ENCODE measurements at regions not wholly inside any gene's neighbourhood (a gene's known extent, or its start where the extent isn't known, plus 50 kb on each side); places are given as distances from the start of the nearest gene placed in this dataset.
"Not testable (repeated sequence)": the region's sequence is repeated elsewhere in the genome, so short reads cannot be mapped to it uniquely, and the experiment has no call there.

DNA sequence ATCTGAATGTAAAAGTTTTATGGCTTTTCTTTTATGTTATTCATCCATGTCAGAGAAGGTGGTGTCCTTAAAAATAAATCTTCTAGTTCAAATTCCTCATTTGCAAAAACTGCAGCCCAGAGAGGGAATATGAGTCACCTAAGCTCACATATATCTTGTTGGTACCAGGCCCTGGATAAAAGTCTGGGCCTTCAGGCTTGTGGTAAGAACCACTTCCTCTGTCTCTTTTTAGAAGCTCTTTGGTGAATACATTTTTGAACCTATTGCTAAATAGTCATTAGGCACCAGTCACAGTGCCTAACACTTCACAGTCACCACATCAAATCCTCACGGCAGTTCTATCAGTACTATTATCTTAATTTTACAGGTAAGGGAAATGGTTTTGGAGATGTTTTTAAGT lies 199.2 kb downstream of the KCNS3 start:
- peak; percentile 87 for DNase-seq (ENCODE audit: low spot score)

DNA sequence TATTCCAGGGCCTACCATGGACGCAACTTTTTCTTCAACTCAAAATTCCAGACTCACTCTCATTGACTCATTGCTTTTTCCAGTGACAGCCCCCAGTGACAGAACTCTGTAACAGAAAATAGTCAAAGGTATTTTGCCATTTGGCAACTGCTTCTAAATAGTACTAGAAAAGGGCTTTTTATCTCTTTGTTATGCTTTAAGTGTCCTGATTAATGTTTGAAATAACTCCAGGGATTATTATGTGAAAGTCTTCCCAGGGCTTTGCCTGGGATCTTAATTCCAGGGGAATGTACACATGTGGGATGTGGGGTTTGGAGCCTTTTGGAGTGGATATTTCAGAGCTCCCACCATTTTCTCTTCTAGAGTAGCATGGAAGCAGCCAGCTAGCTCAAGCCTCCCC lies 198.8 kb downstream of the KCNS3 start:
- DNase-seq (ENCODE audit: low spot score) = no peak

DNA sequence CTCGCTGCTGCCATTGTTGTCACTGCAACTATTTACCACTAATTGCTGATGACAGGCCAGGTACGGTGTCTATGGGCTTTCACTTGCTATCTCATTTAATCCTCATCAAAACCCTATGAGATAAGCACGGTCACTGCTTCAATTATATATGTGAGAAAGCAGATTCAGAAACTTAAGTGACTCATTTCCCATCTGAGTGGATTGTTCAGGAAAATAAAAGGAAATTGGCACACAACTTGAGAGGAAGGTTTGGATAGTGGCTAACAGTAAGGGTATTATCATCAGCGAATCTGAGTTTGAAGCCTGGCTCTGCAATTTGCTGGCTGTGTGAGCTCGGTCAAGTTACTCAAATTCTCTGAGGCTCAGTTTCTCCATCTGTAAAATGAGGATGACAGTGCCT lies 196.0 kb downstream of the KCNS3 start:
- DNase-seq (ENCODE audit: low spot score) = no peak

DNA sequence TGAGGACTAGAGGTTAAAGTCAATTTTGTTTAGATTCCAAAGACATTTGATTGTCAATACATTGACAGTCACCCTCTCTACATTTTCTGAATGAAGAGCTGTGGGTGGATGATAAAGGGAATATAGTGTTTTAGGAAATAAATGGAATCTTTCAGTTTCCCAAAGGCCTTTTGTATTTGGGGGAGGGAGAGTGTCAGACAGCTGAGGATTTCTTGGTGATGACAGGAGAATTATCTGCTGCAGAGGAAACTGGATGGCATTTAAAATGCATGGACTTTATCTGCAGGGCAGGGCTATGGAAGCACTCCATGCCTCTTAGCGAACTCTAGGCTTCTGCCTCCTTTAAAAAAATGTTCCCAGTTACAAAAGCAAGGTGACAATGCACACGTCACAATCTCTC lies 195.1 kb downstream of the KCNS3 start:
- no peak for DNase-seq (ENCODE audit: low spot score)

DNA sequence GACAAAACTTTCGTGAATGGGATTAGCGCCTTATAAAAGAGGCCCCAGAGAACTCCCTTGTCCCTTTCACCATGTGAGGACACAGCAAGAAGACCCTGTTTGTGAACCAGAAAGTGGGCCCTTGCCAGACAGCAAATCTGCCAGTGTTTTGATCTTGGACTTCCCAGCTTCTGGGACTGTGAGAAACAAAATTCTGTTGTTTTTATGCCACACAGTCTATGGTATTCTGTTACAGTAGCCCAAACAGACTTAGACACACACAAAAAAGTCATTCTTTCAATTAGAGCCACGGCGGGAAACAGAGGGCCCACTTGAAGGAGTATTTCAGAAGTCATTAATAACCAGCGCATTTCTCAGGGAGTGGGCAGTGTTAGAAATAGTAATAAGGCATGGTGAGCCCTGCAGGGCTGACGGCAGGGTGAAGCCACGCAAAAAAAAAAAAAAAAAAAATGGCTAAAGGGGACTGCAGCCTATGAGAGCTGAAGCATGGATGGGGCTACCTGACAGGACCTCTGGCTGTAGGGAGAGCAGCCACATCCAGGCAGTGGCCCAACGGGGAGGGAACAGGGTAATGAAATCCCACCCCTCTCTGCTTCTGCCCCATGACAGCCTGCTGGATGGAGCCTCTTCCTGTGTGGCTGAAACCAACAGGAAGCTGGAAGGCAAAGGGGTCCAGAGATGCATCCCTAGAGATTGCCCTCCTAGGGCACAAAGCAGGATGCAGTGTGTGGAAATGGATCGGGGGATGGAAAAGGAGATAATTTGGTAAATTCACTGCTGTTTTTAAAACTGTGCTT lies 189.3 kb downstream of the KCNS3 start:
- DNase-seq (ENCODE audit: low spot score) = no peak

DNA sequence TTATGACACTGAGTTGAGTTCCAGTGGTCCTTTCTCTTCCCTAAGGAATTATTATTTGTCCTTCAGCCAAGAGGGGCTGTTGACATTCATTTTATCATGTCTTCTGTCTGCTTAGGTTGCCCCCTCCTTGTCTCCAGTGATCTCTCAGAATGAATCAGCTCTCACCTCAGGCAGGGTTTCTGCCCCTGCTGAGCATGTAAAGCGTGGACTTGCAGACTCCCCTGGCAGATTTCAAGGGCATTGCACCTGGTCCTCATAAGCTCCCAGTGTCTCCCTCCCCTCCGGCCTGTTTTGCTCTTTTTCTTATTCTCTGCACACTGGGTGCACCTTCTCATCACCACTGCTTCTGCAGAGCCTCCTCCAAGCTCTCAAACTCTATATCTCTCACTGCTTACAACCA lies 188.4 kb downstream of the KCNS3 start:
- DNase-seq (ENCODE audit: low spot score) = no peak

DNA sequence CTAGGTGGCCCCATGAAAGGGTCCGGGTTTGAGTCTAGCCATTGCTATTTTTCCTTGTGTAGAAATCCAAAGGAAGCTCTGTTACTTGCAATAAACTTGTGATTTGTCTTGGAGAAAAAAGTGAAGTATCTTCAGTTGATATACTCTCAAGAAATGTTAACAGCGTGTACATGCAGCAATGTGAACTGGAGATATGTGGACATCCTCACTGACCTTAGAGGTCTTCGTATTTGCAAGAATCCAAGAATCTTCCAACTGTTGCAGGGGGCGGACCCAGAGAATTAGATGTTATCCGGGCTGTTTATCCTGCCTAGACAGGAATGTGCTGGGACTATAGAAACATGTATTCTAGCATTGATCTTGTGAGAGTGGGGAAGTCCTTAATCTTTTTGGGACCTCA lies 187.6 kb downstream of the KCNS3 start:
- DNase-seq (ENCODE audit: low spot score) = no peak

DNA sequence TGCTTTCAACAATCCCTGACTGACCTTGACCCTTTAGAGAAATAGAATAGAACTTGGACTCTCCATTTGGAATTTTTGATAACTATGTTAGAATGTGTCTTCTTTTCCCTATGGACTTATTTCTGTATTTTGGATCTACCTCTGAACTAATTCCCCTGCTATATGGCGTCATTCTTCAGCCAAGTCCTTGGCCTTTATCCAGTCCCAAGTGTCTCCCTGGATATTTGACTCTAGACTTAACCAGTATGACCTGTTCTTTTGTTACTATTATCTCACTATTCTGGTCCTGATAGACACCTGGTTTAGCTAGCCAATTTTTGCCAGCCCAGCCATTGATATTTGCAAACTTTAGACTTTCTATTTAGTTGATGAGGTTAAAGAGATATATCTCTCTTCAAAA lies 186.8 kb downstream of the KCNS3 start:
- DNase-seq (ENCODE audit: low spot score) = no peak

DNA sequence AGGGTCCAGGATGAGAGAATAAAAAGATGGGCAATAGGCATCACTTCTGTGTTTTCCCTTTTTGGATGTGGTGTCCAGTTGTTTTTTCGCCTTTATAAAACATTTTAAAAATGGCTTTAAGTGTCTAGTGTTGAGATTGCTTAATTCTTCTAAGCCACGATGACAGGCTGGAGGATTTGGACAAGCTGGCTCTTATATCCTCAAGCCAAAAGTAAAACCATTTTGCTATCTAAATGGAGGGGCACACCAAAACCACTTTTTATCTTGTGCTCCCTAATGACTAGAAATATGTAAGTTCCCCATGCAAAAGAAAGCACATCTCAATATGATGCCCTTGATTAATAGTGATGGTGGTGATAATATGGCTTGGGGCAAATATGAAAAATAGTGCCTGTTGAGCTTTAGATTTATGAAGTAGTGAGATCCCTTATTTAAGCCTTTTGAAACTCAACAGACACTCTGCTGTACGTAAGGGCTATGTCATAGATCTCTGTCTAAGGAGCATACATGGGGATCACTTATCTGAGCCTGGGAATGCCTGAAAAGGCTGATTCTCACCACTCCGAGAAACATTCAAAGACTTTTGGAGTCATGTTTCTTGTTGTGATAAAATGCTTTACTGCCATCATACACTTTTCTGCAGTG lies 185.5 kb downstream of the KCNS3 start:
- DNase-seq (ENCODE audit: low spot score) = no peak

DNA sequence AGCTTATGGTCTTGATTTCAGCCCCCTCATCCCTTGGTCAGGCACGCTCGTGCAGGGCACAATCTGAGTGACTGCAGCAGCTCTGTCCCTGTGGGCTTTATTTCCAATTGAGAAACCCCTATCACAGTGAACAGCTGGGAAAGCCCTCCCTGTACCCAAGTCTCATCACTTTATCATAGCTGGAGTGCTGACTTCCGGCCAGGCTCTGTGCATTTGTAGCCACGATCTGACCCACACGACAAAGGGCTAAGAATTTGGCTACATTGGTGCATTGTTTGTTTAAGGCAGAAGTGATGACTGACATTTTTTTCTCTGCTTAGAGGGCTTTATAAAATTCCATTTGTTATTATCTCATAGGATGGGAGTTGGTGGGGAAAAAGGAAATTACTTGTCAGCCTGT lies 184.4 kb downstream of the KCNS3 start:
- DNase-seq (ENCODE audit: low spot score) = no peak

DNA sequence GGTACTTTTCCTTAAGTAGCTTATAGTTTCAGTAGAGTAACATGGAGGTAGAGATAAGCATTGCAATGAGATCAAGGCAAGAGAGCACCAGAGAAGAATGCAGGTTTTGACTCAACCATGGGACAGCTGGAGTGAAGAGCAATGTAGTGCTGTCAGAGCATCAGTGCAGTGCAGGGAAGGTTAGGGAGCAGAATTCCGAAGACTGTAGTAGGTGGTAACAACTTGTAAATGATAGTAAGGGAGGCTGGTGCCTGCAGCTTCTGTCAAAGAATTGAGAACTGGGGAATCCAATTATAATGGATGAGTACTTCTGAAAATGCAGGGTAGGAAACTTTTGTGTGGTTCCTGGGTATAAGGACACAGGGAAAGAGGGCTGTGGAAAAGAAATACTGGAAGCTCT lies 183.2 kb downstream of the KCNS3 start:
- DNase-seq (ENCODE audit: low spot score) = no peak

DNA sequence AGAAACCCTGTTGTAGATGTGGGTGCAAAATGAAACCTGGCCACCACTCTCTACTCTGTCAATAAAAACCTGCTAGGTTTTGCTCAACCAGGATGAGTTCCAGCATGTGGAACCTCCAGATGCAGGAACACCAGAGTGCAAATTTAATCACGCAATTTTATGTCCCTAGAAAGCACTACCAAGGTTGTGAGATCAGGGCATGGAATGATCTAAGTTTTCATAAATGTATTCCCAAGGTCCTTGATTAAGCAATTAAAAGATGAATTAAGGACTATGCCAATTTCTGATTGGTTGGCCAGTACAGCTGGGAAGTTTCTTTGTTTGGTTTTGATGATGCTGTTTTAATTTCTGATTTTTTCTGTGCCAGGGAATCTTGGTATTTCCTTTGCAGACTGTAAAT lies 179.2 kb downstream of the KCNS3 start:
- no peak for DNase-seq (ENCODE audit: low spot score)

DNA sequence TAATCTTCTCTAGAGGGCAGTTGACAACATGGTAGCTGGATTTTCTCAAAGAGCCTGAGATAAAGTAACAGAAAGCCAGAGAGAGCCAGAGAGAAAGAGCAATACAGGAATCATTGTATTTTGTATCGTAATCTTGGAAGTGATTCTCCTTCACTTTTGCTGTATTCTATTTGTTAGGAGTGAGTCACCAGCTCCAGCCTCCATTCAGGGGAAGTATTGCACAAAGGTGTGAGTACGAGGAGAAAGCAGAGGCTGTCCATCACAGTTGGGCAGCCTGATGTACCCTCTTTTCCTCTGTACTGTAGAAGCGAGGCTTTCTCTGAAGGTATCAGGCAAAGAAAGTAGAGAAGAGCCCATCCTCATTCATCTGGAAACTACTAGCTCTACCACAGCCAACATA lies 176.8 kb downstream of the KCNS3 start:
- DNase-seq (ENCODE audit: low spot score) = no peak

DNA sequence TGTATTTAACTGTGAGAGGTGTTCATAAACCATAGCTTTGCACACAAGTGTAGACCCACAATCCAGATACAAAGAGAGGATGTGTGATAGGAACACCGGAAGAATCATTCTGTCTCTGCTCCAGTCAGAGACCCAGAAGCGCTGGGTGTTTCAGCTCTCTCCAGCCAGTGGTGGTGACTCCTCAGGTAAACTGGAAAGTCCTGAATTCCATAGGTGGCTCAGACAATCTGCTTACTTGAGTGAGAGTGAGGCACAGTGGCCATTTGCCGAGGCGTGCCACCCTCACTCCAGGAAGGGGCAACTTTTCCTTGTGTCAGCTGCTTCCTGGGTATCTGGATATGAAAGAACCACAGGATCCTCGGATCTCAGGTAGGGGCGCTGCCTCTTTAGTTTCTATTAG lies 171.5 kb downstream of the KCNS3 start:
- no peak for DNase-seq (ENCODE audit: low spot score)

DNA sequence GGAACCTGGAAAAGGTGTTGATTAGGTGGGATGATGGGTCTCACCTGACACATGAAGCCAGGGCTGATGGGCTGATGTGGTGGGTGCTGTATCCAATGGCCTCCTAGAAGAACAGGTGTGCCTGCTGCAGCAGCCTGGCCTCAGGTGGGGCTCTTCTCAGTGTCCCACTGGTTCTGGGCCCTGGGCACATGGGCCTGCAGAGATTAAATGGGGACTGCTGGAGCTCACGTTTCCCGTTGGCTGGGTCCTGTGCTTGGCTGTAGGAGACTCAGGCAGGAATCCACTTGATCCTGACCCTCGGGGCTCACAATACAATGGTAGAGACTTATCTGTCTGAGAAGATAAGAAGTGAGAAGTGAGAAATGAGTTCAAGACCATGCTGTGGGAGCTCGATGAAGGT lies 170.9 kb downstream of the KCNS3 start:
- no peak for DNase-seq (ENCODE audit: low spot score)

DNA sequence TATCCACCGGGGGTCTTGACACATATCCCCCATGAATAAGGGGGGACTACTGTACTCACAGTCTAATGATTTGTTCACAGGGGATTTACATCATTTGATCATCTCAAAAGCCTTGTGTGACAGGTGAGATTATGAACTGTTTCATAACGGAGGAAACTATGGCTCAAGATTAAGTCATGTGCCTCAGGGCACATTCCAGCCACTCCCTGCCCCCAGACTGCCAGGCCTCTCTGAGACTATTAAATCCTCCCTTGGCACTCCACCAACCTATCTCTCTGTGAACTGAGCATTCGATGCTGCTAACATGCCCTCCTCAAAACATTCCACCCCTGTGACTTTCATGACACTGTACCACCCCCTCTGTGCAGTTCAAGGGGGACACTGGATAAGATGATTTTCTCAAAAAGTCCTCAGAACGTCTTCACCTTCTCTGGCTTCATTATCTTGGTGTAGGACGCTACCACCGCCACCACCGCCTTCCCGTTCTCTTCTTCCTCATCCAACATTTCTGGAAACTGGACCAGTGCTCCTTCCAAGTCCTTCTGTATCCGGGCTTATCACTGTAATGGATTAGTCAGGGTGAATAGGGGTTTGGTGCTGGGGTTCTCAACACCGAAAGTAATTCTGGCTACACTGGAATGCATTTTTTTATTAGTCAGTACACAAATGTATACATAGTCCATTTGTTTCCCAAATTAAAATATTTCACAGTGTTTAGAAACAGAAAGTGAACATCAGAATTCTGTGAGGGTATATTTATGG lies 169.6 kb downstream of the KCNS3 start:
- peak; percentile 52 for DNase-seq (ENCODE audit: low spot score)

DNA sequence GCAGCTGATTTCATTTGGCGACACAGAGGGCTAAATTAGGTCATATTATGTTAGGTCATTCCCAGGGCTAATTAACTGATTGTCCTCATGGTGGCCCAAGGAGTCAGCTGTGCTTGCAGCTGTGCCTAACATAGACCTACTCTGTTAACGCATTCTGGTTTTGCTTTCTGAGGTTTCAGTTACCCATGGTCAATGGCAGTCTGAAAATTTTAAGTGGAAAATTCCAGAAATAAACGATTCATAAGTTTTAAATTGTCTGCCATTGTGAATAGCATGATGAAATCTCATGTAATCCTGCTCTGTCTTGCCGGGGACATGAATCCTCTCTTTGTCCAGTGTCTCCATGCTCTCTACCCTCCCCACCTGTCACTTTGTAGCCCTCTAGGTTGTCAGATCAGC lies 168.7 kb downstream of the KCNS3 start:
- DNase-seq (ENCODE audit: low spot score) = peak; percentile 68

DNA sequence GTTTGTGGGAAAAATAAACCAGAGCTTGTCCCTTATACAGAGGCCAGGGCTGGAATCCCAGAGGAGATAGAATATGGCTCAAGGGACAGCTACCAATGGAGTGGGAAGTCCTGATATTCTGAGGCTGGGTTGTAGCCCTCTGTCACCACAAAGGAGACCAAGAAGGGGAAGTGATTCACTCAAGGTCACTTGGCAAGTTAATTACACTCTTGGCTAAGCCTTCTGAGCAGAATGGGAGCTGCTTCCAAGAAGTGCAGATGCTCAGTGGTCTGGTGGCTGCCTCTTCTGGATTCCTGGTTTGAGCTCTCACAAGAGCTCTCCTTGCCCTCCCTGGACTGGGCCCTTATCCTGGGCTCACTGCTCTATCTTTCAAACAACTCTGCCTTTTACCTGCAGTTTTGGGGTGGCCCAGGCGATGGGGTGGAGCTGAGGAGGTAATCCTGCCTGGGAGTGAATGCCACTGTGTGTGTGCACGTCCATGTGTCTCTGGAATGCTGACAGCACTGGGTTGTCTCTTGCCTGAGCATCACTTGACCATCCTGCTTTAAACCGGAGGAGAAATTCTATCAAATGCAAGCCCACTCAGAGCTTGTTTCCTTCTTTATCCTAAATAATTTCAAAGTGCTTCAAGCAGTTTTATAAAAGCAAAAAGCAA lies 168.2 kb downstream of the KCNS3 start:
- peak; percentile 9 for DNase-seq (ENCODE audit: low spot score)

DNA sequence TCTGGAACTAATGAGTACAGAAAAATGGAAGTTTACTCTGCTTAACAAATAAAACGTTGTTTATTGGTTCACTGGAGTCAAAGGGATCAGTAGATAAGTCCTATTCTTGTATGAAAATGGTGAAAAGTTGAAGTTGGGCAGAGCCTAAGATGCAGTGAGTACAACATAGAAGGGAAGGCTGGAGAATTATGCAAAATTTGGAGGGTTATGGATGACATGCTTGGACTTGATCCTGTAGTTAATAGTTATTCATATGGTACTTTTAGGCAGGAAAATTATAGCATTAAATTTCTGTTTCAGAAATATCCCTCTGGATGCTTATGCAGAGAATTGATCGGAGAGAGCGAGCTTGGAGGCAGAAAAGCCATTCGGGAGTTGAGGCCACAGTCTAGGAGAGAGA lies 167.6 kb downstream of the KCNS3 start:
- no peak for DNase-seq (ENCODE audit: low spot score)

DNA sequence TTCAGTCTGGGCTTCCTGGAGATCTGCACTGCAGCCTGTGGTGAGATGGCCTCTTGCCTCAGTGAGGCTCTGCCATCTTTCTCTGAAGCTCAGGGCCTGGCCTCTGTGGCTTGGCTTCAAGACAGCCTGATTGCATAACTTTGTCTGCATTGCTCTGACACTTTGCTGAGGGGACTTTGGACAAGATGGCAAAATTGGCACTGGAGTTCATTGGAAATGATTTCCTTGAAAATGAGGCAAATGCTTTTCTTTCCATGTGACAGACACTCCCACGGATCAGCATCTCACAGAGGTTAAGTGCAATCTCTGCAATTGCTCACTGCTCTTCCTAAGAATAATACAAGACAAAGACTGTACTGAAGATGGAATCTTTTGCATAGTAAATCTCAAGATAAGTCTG lies 166.8 kb downstream of the KCNS3 start:
- no peak for DNase-seq (ENCODE audit: low spot score)

DNA sequence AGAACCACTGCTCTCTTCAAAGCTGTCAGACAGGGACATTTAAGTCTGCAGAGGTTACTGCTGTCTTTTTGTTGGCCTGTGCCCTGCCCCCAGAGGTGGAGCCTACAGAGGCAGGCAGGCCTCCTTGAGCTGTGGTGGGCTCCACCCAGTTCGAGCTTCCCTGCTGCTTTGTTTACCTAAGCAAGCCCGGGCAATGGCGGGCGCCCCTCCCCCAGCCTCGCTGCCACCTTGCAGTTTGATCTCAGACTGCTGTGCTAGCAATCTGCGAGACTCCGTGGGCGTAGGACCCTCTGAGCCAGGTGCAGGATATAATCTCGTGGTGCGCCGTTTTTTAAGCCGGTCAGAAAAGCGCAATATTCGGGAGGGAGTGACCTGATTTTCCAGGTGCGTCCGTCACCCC lies 138.9 kb downstream of the KCNS3 start:
- not testable (repeated sequence) for DNase-seq (ENCODE audit: low spot score)

DNA sequence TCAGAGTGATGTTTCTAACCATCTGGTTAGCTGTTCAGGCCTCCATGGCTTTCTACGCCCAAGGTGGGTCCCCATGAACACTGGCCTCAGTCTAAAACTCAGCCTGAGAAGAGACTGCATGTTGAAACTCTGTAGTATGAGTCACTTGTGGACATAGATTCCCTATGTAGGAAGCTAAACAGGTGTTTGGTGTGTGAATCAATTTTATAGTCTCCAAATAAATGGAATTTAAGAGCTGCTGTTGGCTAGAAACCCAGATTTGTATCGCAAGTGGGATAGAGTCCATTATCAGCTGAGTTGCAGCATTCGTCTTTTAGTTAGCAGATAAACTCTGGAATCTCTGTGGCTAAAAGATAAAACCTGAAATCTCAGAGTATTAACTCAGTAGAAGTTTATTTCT lies 131.4 kb downstream of the KCNS3 start:
- DNase-seq (ENCODE audit: low spot score) = no peak

DNA sequence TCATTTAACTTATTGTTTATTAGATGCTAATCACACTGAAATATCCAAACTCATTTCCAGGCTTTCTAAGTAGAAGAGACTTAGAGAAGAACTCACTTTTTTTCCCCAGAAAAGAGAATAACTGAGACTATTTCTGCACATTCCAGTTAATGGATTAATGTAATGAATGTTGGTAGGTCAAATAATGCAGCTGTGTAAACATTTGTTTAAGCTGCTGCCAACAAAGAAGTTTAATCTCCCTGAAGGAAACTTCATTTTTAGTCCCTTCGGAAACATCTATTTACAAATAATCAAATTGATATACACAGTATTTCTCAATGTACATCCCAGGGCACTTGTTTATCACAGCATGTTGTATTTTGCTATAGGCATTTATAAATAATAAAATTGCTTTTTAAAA lies 126.9 kb downstream of the KCNS3 start:
- DNase-seq (ENCODE audit: low spot score) = no peak

Data from SW480 (cell line).